NCI-H2171 (cell line): ENCODE measurements at regions not wholly inside any gene's neighbourhood (a gene's known extent, or its start where the extent isn't known, plus 50 kb on each side); places are given as distances from the start of the nearest gene placed in this dataset.

Source experiments
- DNase-seq: peaks from one replicate; lab custom pipeline; 2025; lab: John Stamatoyannopoulos, UW

- no peak for DNase-seq
Measured at GRCh38 chr5:20649966-20650365, 662.0 kb upstream of the CDH18 start.

- DNase-seq = no peak
Measured at GRCh38 chr5:20648981-20649380, 661.0 kb upstream of the CDH18 start.

GRCh38 chr5:20636686-20637085 is 648.7 kb upstream of the CDH18 start:
- no peak for DNase-seq

- DNase-seq = peak; percentile 51
Measured at GRCh38 chr5:20619591-20619990, 631.6 kb upstream of the CDH18 start.

GRCh38 chr5:20618340-20618739 is 630.3 kb upstream of the CDH18 start:
- DNase-seq = no peak

GRCh38 chr5:20617841-20618240 is 629.8 kb upstream of the CDH18 start:
- no peak for DNase-seq

GRCh38 chr5:20615888-20616563 is 628.0 kb upstream of the CDH18 start:
- DNase-seq = no peak

GRCh38 chr5:20611620-20612019 is 623.6 kb upstream of the CDH18 start:
- no peak for DNase-seq

- no peak for DNase-seq
Measured at GRCh38 chr5:20610681-20611080, 622.7 kb upstream of the CDH18 start.

- no peak for DNase-seq
Measured at GRCh38 chr5:20609126-20609525, 621.1 kb upstream of the CDH18 start.

- DNase-seq = no peak
Measured at GRCh38 chr5:20608567-20608966, 620.6 kb upstream of the CDH18 start.

- DNase-seq = no peak
Measured at GRCh38 chr5:20605732-20606525, 617.9 kb upstream of the CDH18 start.

- no peak for DNase-seq
Measured at GRCh38 chr5:20604992-20605391, 617.0 kb upstream of the CDH18 start.

- peak; percentile 22 for DNase-seq
Measured at GRCh38 chr5:20601678-20602100, 613.7 kb upstream of the CDH18 start.

- DNase-seq = no peak
Measured at GRCh38 chr5:20590356-20590755, 602.4 kb upstream of the CDH18 start.

GRCh38 chr5:20575571-20575970 is 587.6 kb upstream of the CDH18 start:
- no peak for DNase-seq

GRCh38 chr5:20574576-20574975 is 586.6 kb upstream of the CDH18 start:
- DNase-seq = no peak

- no peak for DNase-seq
Measured at GRCh38 chr5:20572614-20573013, 584.6 kb upstream of the CDH18 start.

GRCh38 chr5:20570486-20570885 is 582.5 kb upstream of the CDH18 start:
- no peak for DNase-seq

GRCh38 chr5:20562544-20562943 is 574.5 kb upstream of the CDH18 start:
- no peak for DNase-seq

- no peak for DNase-seq
Measured at GRCh38 chr5:20559845-20560244, 571.8 kb upstream of the CDH18 start.

GRCh38 chr5:20556115-20556763 is 568.2 kb upstream of the CDH18 start:
- DNase-seq = no peak

GRCh38 chr5:20555034-20555433 is 567.0 kb upstream of the CDH18 start:
- no peak for DNase-seq
